Body of pancreas (tissue), 4 donors: ENCODE measurements at regions not wholly inside any gene's neighbourhood (a gene's known extent, or its start where the extent isn't known, plus 50 kb on each side); places are given as distances from the start of the nearest gene placed in this dataset.
"Not testable (repeated sequence)": the region's sequence is repeated elsewhere in the genome, so short reads cannot be mapped to it uniquely, and the experiment has no call there.

Experiments used
- POLR2A ChIP-seq, 3 donors: fragments of 450-650 bp; IDR thresholded peaks; one replicate each; pipeline ENCODE4 v1.6.1; 2016; ENCODE audit warnings: antibody characterized with exemption in 3 of 3, mild to moderate bottlenecking in 2 of 3
- TF ChIP-seq, protein P1 (sequence below), 7 experiments: fragments of 450-650 bp in 4 of 7; fragments of 200-600 bp in 3 of 7; sonication (generic) in 3 of 7; IDR thresholded peaks; one replicate each; pipeline ENCODE4 v1.5.1; 2016 to 2019; ENCODE audit warnings: antibody characterized with exemption in 7 of 7

DNA sequence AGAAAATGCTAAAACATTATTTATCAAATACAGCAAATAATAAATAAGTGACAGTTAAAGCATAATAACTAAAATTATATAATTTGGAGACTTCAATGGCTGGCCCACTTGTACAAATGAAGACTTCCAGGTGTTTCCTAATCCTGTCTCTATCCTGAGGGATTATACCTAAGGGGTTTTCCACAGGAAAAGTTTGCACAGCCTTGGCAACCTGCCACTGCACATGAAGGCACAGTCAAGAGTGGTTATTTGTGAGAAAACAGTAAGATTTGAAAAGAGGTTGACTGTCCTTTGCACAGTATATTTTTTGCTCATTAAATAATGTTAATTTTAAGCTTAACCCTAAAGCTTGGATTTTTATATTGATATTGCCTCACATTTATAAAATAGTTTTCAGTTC lies 655.9 kb downstream of the TTLL7 start:
- TF ChIP-seq, protein P1, sequence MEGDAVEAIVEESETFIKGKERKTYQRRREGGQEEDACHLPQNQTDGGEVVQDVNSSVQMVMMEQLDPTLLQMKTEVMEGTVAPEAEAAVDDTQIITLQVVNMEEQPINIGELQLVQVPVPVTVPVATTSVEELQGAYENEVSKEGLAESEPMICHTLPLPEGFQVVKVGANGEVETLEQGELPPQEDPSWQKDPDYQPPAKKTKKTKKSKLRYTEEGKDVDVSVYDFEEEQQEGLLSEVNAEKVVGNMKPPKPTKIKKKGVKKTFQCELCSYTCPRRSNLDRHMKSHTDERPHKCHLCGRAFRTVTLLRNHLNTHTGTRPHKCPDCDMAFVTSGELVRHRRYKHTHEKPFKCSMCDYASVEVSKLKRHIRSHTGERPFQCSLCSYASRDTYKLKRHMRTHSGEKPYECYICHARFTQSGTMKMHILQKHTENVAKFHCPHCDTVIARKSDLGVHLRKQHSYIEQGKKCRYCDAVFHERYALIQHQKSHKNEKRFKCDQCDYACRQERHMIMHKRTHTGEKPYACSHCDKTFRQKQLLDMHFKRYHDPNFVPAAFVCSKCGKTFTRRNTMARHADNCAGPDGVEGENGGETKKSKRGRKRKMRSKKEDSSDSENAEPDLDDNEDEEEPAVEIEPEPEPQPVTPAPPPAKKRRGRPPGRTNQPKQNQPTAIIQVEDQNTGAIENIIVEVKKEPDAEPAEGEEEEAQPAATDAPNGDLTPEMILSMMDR (IDR thresholded peaks at IDR 0.05) = not testable (repeated sequence)
- TF ChIP-seq POLR2A (IDR thresholded peaks at IDR 0.05) = not testable (repeated sequence)
